Stomach (tissue), 8 donors: ENCODE measurements at regions not wholly inside any gene's neighbourhood (a gene's known extent, or its start where the extent isn't known, plus 50 kb on each side); places are given as distances from the start of the nearest gene placed in this dataset.

Experiments used
- DNase-seq, 2 donors: peaks; one replicate each; pipeline versions ENCODE4 v3.0.0 to v3.0.0-alpha.2; 2013 to 2019
- H3K27ac ChIP-seq, 5 donors: fragments of 200-600 bp in 4 of 5; sonication (generic) in 4 of 5; one replicate each; pipeline ENCODE4 v1.5.1; 2013 to 2019; ENCODE audit warnings: mild to moderate bottlenecking in 1 of 5, moderate library complexity in 1 of 5
- H3K27me3 ChIP-seq, 3 donors: fragments of 200-600 bp; sonication (generic); one replicate each; pipeline ENCODE4 v1.5.1; 2017 to 2019; ENCODE audit warnings: mixed run types in 1 of 3
- H3K36me3 ChIP-seq, 4 donors: fragments of 200-600 bp; sonication (generic); 1 replicate in 3 of 4; 2 replicates in 1 of 4; pipeline ENCODE4 v1.5.1; 2016 to 2019
- H3K4me1 ChIP-seq, 4 donors: fragments of 200-600 bp; sonication (generic); one replicate each; pipeline ENCODE4 v1.5.1; 2016 to 2019
- H3K4me3 ChIP-seq, 4 donors: fragments of 200-600 bp; sonication (generic) in 3 of 4; one replicate each; pipeline ENCODE4 v1.5.1; 2016 to 2019; ENCODE audit warnings: mild to moderate bottlenecking in 1 of 4
- H3K9me3 ChIP-seq, 4 donors: fragments of 200-600 bp; sonication (generic); one replicate each; pipeline ENCODE4 v1.5.1; 2016 to 2019
- CTCF ChIP-seq, 7 experiments: fragments of 450-650 bp in 4 of 7; fragments of 200-600 bp in 3 of 7; sonication (generic) in 3 of 7; IDR thresholded peaks; one replicate each; pipeline ENCODE4 v1.5.1; 2016 to 2019; ENCODE audit warnings: antibody characterized with exemption in 7 of 7, control low read depth in 2 of 7, mild to moderate bottlenecking in 1 of 7
- EP300 ChIP-seq: sonication (generic); formaldehyde crosslinking; IDR thresholded peaks from one replicate; pipeline ENCODE4 v1.6.1; 2017; ENCODE audit warnings: antibody characterized with exemption
- POLR2A ChIP-seq, 4 donors: fragments of 450-650 bp; IDR thresholded peaks; one replicate each; pipeline ENCODE4 v1.6.1; 2016; ENCODE audit warnings: antibody characterized with exemption in 4 of 4, control low read depth in 2 of 4, mild to moderate bottlenecking in 1 of 4, moderate library complexity in 1 of 4
- POLR2AphosphoS5 ChIP-seq, 3 donors: sonication (generic); formaldehyde crosslinking; IDR thresholded peaks; one replicate each; pipeline ENCODE4 v1.6.1; 2016; ENCODE audit warnings: antibody characterized with exemption in 3 of 3
- WGBS, 5 donors: extraction: QIAGEN DNeasy Blood & Tissue Kit in 3 of 5; methylation state at CpG; one replicate each; pipeline versions ENCODE4 v1.1.5 to v1.1.7; 2013 to 2018; 5-methylcytosine and 5-hydroxymethylcytosine counted together
- intact Hi-C: fragments of 100-400 bp; cut with DNase I; formaldehyde crosslinking; loops from one replicate; pipeline ENCODE4 v1.15.1; 2023; ENCODE audit warnings: low total_unique reads
- donor health status: healthy with polysubstance abuse.
- donor health status: Bipolar disorder and iron deficiency.
- donor health status: healthy.

GRCh38 chr13:105316731-105317130 is 1218.7 kb downstream of the EFNB2 start:
- intact Hi-C loops, result no loop called here
- 56 to 72% (median 62%) methylated on average over 4 of the region's 4 CpGs for WGBS, 5 donors
- DNase-seq, result no peak
- Histone ChIP-seq H3K4me1 (no peaks in the 10 kb centered on the region), H3K4me3 (no peak overlapping the region), H3K36me3 (no peaks in the 10 kb centered on the region), H3K27ac (no peak overlapping the region), H3K27me3 (no peaks in the 10 kb centered on the region), H3K9me3 (no peaks in the 10 kb centered on the region)
- no peak for TF ChIP-seq POLR2AphosphoS5 (IDR thresholded peaks at IDR 0.05)
- TF ChIP-seq CTCF (IDR thresholded peaks at IDR 0.05), result no peak
- TF ChIP-seq POLR2A (IDR thresholded peaks at IDR 0.05), result no peak
- TF ChIP-seq EP300, result no peak

GRCh38 chr13:105312906-105313305 is 1222.6 kb downstream of the EFNB2 start:
- intact Hi-C loops, result no loop called here
- no peak overlapping the region for H3K4me3 ChIP-seq
- H3K4me1 ChIP-seq, result no peaks in the 10 kb centered on the region
- WGBS, 5 donors, result 57 to 78% (median 74%) methylated on average over 2 of the region's 2 CpGs
- TF ChIP-seq POLR2AphosphoS5 (IDR thresholded peaks at IDR 0.05) (no peak), EP300 (no peak), POLR2A (IDR thresholded peaks at IDR 0.05) (no peak), CTCF (IDR thresholded peaks at IDR 0.05) (no peak)
- no peaks in the 10 kb centered on the region for H3K27me3 ChIP-seq
- no peak overlapping the region for H3K27ac ChIP-seq
- no peaks in the 10 kb centered on the region for H3K9me3 ChIP-seq
- H3K36me3 ChIP-seq, result no peaks in the 10 kb centered on the region
- DNase-seq, result no peak

- WGBS, 5 donors, result 90 to 96% (median 92%) methylated on average over 4 of the region's 4 CpGs
- H3K27ac ChIP-seq, result no peak overlapping the region
- intact Hi-C loops, result no loop called here
Measured at GRCh38 chr13:105311094-105311493, 1224.4 kb downstream of the EFNB2 start.

GRCh38 chr13:105307776-105308175 is 1227.7 kb downstream of the EFNB2 start:
- Histone ChIP-seq H3K27me3 (no peaks in the 10 kb centered on the region), H3K9me3 (no peaks in the 10 kb centered on the region), H3K27ac (no peak overlapping the region), H3K4me1 (no peaks in the 10 kb centered on the region), H3K36me3 (no peaks in the 10 kb centered on the region), H3K4me3 (no peak overlapping the region)
- intact Hi-C loops, result no loop called here
- WGBS, 5 donors, result 90 to 96% (median 92%) methylated on average over 3 of the region's 3 CpGs
- DNase-seq, result no peak
- TF ChIP-seq CTCF (IDR thresholded peaks at IDR 0.05) (no peak), EP300 (no peak), POLR2AphosphoS5 (IDR thresholded peaks at IDR 0.05) (no peak), POLR2A (IDR thresholded peaks at IDR 0.05) (no peak)

More at GRCh38 chr13:105311094-105311493, 1224.4 kb downstream of the EFNB2 start:
- Histone ChIP-seq H3K9me3 (no peaks in the 10 kb centered on the region), H3K36me3 (no peaks in the 10 kb centered on the region), H3K4me1 (no peaks in the 10 kb centered on the region), H3K4me3 (no peak overlapping the region), H3K27me3 (no peaks in the 10 kb centered on the region)
- DNase-seq, result no peak
- TF ChIP-seq POLR2A (IDR thresholded peaks at IDR 0.05) (no peak), EP300 (no peak)

GRCh38 chr13:105297839-105298238 is 1237.6 kb downstream of the EFNB2 start:
- H3K27me3 ChIP-seq, result no peaks in the 10 kb centered on the region
- H3K4me3 ChIP-seq, result no peak overlapping the region
- H3K9me3 ChIP-seq, result peaks cover 0 to 4% (median 0%) of the 10 kb centered on the region in 4 donors
- intact Hi-C loops, result no loop called here
- TF ChIP-seq EP300 (no peak), POLR2A (IDR thresholded peaks at IDR 0.05) (no peak), CTCF (IDR thresholded peaks at IDR 0.05) (no peak), POLR2AphosphoS5 (IDR thresholded peaks at IDR 0.05) (no peak)
- H3K36me3 ChIP-seq, result no peaks in the 10 kb centered on the region
- whole genome bisulfite sequencing, 5 donors, result 29 to 43% (median 39%) methylated on average over 7 of the region's 7 CpGs
- DNase-seq, result peak in 1 of 2 donors; percentile 6
- H3K4me1 ChIP-seq, result no peaks in the 10 kb centered on the region
- H3K27ac ChIP-seq, result no peak overlapping the region
